SK-N-SH (cell line): ENCODE measurements at regions not wholly inside any gene's neighbourhood (a gene's known extent, or its start where the extent isn't known, plus 50 kb on each side); places are given as distances from the start of the nearest gene placed in this dataset.
A peak's percentile ranks its signal among the peaks of the same experiment; 100 is the strongest.

Source experiments
- CTCF ChIA-PET: fragments of 300-600, 350-600 bp; formaldehyde crosslinking; extraction: SDS; loops from one replicate; lab custom pipeline; 2021; lab: Yijun Ruan, JAX
- POLR2A ChIA-PET: fragments of 350-600 bp; sonication (Branson Sonifier 250); formaldehyde crosslinking; extraction: SDS; loops from one replicate; lab custom pipeline; 2020; ENCODE audit warnings: antibody characterized with exemption, inconsistent platforms; lab: Yijun Ruan, JAX
- DNase-seq: peaks from one replicate; pipeline ENCODE4 v3.0.0; 2012
- H2AFZ ChIP-seq: fragments of 200-600 bp; sonication (generic); 2 replicates; pipeline ENCODE4 v1.8.1; 2016; ENCODE audit warnings: antibody characterized with exemption, mild to moderate bottlenecking, low read depth
- H3F3A ChIP-seq: fragments of 200-600 bp; sonication (generic); replicated peaks from 2 replicates; pipeline ENCODE3; 2016; ENCODE audit warnings: antibody characterized with exemption, mild to moderate bottlenecking; ENCODE audit not compliant: insufficient read depth
- H3K27ac ChIP-seq, 2 experiments: fragments of 200-500 bp in 1 of 2; fragments of 200-600 bp in 1 of 2; sonication (Bioruptor generic) in 1 of 2; sonication (generic), shearing (Covaris generic) in 1 of 2; 2 replicates each; pipeline versions ENCODE4 v1.5.1 to v1.6.1; 2014 to 2016; ENCODE audit warnings: low read depth in 2 of 2, inconsistent platforms in 1 of 2, low read length in 1 of 2, mild to moderate bottlenecking in 1 of 2, mixed read lengths in 1 of 2
- H3K27me3 ChIP-seq: fragments of 200-600 bp; sonication (generic), shearing (Covaris generic); 2 replicates; pipeline ENCODE4 v1.6.1; 2016; ENCODE audit warnings: mixed run types; ENCODE audit not compliant: insufficient read depth
- H3K36me3 ChIP-seq, 2 experiments: fragments of 200-500 bp in 1 of 2; fragments of 200-600 bp in 1 of 2; sonication (Bioruptor generic) in 1 of 2; sonication (generic) in 1 of 2; replicated peaks in 1 of 2; 2 replicates each; pipeline versions ENCODE3 to v1.5.1; 2014 to 2016; ENCODE audit warnings: low read length in 1 of 2, mild to moderate bottlenecking in 1 of 2; ENCODE audit not compliant: insufficient read depth in 2 of 2, control insufficient read depth in 1 of 2
- H3K4me1 ChIP-seq, 2 experiments: fragments of 200-500 bp in 1 of 2; fragments of 200-600 bp in 1 of 2; sonication (Bioruptor generic) in 1 of 2; sonication (generic), shearing (Covaris generic) in 1 of 2; 2 replicates each; pipeline versions ENCODE4 v1.5.1 to v1.6.1; 2014 to 2016; ENCODE audit warnings: low read depth in 1 of 2, low read length in 1 of 2, mixed run types in 1 of 2; ENCODE audit not compliant: insufficient read depth in 2 of 2, control insufficient read depth in 1 of 2
- H3K4me2 ChIP-seq: fragments of 200-600 bp; sonication (generic), shearing (Covaris generic); 2 replicates; pipeline ENCODE4 v1.6.1; 2017; ENCODE audit warnings: mixed run types
- H3K4me3 ChIP-seq, 2 experiments: fragments of 200-500 bp in 1 of 2; fragments of 200-600 bp in 1 of 2; sonication (Bioruptor generic) in 1 of 2; sonication (generic), shearing (Covaris generic) in 1 of 2; 2 replicates each; pipeline versions ENCODE4 v1.5.1 to v1.8.1; 2014 to 2016; ENCODE audit warnings: low read depth in 2 of 2, inconsistent platforms in 1 of 2, low read length in 1 of 2, mild to moderate bottlenecking in 1 of 2, mixed read lengths in 1 of 2, moderate library complexity in 1 of 2
- H3K79me2 ChIP-seq: fragments of 200-600 bp; sonication (generic); 2 replicates; pipeline ENCODE4 v1.8.1; 2017; ENCODE audit warnings: mild to moderate bottlenecking; ENCODE audit not compliant: insufficient read depth
- H3K9ac ChIP-seq: fragments of 200-600 bp; sonication (generic); 2 replicates; pipeline ENCODE4 v1.6.1; 2017; ENCODE audit warnings: mixed run types
- H3K9me2 ChIP-seq: fragments of 200-600 bp; sonication (generic); 2 replicates; pipeline ENCODE4 v1.6.1; 2017; ENCODE audit warnings: mixed run types
- H3K9me3 ChIP-seq: fragments of 200-600 bp; sonication (generic); 2 replicates; pipeline ENCODE4 v1.6.1; 2017; ENCODE audit warnings: mixed run types, mild to moderate bottlenecking, moderate library complexity
- H4K20me1 ChIP-seq: fragments of 200-600 bp; sonication (generic); 2 replicates; pipeline ENCODE4 v1.6.1; 2017; ENCODE audit warnings: mild to moderate bottlenecking, mixed run types; ENCODE audit not compliant: insufficient read depth
- ELF1 ChIP-seq: IDR thresholded peaks from 2 replicates; pipeline ENCODE4 v1.4.0; 2012
- EZH2phosphoT487 ChIP-seq: fragments of 200-600 bp; sonication (generic); IDR thresholded peaks from 2 replicates; pipeline ENCODE4 v1.6.1; 2017; ENCODE audit warnings: low read depth, mixed run types, mild to moderate bottlenecking, antibody characterized with exemption, moderate library complexity, borderline replicate concordance
- FOXJ3 ChIP-seq: sonication (generic); formaldehyde crosslinking; IDR thresholded peaks from 2 replicates; pipeline ENCODE4 v1.5.1; 2020; ENCODE audit warnings: mild to moderate bottlenecking, missing genetic modification reagents
- JUND ChIP-seq: IDR thresholded peaks from 2 replicates; pipeline ENCODE4 v1.4.0; 2012
- NFIC ChIP-seq: IDR thresholded peaks from 2 replicates; pipeline ENCODE4 v1.4.0; 2012; ENCODE audit warnings: borderline replicate concordance
- RAD21 ChIP-seq: IDR thresholded peaks from 2 replicates; pipeline ENCODE4 v1.6.1; 2012; ENCODE audit warnings: mild to moderate bottlenecking, low read length
- RXRA ChIP-seq: IDR thresholded peaks from 2 replicates; pipeline ENCODE4 v1.4.0; 2012; ENCODE audit warnings: low read depth, mild to moderate bottlenecking, borderline replicate concordance
- SIN3A ChIP-seq: IDR thresholded peaks from 2 replicates; pipeline ENCODE4 v1.6.1; 2012; ENCODE audit warnings: low read depth, mild to moderate bottlenecking, low read length, moderate library complexity, borderline replicate concordance
- TAF1 ChIP-seq: IDR thresholded peaks from 2 replicates; pipeline ENCODE4 v1.6.1; 2012; ENCODE audit warnings: low read depth, mild to moderate bottlenecking, low read length, moderate library complexity, borderline replicate concordance
- TEAD4 ChIP-seq: IDR thresholded peaks from 2 replicates; pipeline ENCODE4 v1.4.0; 2012; ENCODE audit warnings: mild to moderate bottlenecking, borderline replicate concordance; ENCODE audit not compliant: insufficient read depth
- WGBS: methylation state at CpG from one replicate; pipeline ENCODE4 v1.1.6; 2017; ENCODE audit warnings: low lambda C conversion rate; 5-methylcytosine and 5-hydroxymethylcytosine counted together
- TF ChIP-seq, protein P1 (sequence below): fragments of 150-350 bp; IDR thresholded peaks from 2 replicates; pipeline ENCODE4 v1.6.1; 2016; ENCODE audit warnings: mild to moderate bottlenecking, low read depth, low read length
- TF ChIP-seq, protein P2 (sequence below): IDR thresholded peaks from 2 replicates; pipeline ENCODE4 v1.6.1; 2012; ENCODE audit warnings: mild to moderate bottlenecking, low read depth, low read length, moderate library complexity
- TF ChIP-seq, protein P3 (sequence below): fragments of 150-350 bp; IDR thresholded peaks from 2 replicates; pipeline ENCODE4 v1.6.1; 2017; ENCODE audit warnings: antibody characterized with exemption, low read length, low read depth, borderline replicate concordance
- TF ChIP-seq, protein P4 (sequence below): IDR thresholded peaks from 2 replicates; pipeline ENCODE4 v1.4.0; 2012; ENCODE audit warnings: low read depth, borderline replicate concordance

DNA sequence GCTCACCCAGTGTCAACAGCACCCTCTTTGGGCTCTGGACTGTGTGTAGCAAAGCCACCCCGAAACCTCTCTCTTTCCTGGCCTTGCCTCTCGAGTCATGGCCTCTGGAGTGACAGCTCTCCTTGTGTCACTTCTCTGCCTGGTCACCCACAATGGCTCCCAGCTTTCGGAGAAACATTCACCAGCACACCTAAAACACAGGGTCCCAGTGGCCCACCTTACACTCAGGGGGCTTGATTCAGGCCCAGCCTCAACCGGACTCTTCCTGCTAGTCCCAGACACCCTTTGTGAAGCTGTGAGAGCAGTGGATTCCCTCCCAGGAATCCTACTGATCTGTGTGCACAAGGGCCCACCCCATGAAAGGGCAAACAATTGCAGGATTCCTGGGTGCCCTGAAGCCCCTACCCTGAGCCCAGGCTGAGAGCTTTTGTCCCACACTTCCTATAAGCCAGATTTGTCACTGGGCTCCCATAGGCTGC, 137.2 kb upstream of the HAAO start:
- 93% methylated on average over 4 of the region's 4 CpGs for WGBS
- ChIA-PET CTCF (interaction anchor here (0.7 to 10.1 kb wide), 25 partner anchors 9 to 676 kb away, joined by 3 to 96 read pairs (median 4); no protein-coding TSS in a partner anchor), POLR2A (no interaction called here)
- Histone ChIP-seq H4K20me1 (no peaks in the 10 kb centered on the region), H3K27ac (peak overlapping the region in 1 of 2 experiments; percentile 0; a peak in 2 of 4 replicates), H3K4me1 (peaks cover 19 to 64% of the 10 kb centered on the region in 2 experiments; a peak in 3 of 4 replicates), H3K36me3 (no peaks in the 10 kb centered on the region), H3K9ac (no peak overlapping the region), H3K27me3 (no peaks in the 10 kb centered on the region), H3K79me2 (no peaks in the 10 kb centered on the region), H3K4me3 (no peak overlapping the region), H3K4me2 (no peak overlapping the region), H3K9me2 (no peaks in the 10 kb centered on the region), H3F3A (peaks cover under 1% of the 10 kb centered on the region), H3K9me3 (no peaks in the 10 kb centered on the region), H2AFZ (peak overlapping the region; percentile 15; the same call in 1 of the 2 replicates)
- TF ChIP-seq, protein P1, sequence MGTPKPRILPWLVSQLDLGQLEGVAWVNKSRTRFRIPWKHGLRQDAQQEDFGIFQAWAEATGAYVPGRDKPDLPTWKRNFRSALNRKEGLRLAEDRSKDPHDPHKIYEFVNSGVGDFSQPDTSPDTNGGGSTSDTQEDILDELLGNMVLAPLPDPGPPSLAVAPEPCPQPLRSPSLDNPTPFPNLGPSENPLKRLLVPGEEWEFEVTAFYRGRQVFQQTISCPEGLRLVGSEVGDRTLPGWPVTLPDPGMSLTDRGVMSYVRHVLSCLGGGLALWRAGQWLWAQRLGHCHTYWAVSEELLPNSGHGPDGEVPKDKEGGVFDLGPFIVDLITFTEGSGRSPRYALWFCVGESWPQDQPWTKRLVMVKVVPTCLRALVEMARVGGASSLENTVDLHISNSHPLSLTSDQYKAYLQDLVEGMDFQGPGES, result no peak
- TF ChIP-seq TEAD4 (no peak), FOXJ3 (CRISPR knock-in tag) (no peak), TAF1 (no peak), RXRA (no peak), ELF1 (no peak), NFIC (no peak), JUND (no peak)
- TF ChIP-seq, protein P2, sequence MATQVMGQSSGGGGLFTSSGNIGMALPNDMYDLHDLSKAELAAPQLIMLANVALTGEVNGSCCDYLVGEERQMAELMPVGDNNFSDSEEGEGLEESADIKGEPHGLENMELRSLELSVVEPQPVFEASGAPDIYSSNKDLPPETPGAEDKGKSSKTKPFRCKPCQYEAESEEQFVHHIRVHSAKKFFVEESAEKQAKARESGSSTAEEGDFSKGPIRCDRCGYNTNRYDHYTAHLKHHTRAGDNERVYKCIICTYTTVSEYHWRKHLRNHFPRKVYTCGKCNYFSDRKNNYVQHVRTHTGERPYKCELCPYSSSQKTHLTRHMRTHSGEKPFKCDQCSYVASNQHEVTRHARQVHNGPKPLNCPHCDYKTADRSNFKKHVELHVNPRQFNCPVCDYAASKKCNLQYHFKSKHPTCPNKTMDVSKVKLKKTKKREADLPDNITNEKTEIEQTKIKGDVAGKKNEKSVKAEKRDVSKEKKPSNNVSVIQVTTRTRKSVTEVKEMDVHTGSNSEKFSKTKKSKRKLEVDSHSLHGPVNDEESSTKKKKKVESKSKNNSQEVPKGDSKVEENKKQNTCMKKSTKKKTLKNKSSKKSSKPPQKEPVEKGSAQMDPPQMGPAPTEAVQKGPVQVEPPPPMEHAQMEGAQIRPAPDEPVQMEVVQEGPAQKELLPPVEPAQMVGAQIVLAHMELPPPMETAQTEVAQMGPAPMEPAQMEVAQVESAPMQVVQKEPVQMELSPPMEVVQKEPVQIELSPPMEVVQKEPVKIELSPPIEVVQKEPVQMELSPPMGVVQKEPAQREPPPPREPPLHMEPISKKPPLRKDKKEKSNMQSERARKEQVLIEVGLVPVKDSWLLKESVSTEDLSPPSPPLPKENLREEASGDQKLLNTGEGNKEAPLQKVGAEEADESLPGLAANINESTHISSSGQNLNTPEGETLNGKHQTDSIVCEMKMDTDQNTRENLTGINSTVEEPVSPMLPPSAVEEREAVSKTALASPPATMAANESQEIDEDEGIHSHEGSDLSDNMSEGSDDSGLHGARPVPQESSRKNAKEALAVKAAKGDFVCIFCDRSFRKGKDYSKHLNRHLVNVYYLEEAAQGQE, result no peak
- no peak for DNase-seq

DNA sequence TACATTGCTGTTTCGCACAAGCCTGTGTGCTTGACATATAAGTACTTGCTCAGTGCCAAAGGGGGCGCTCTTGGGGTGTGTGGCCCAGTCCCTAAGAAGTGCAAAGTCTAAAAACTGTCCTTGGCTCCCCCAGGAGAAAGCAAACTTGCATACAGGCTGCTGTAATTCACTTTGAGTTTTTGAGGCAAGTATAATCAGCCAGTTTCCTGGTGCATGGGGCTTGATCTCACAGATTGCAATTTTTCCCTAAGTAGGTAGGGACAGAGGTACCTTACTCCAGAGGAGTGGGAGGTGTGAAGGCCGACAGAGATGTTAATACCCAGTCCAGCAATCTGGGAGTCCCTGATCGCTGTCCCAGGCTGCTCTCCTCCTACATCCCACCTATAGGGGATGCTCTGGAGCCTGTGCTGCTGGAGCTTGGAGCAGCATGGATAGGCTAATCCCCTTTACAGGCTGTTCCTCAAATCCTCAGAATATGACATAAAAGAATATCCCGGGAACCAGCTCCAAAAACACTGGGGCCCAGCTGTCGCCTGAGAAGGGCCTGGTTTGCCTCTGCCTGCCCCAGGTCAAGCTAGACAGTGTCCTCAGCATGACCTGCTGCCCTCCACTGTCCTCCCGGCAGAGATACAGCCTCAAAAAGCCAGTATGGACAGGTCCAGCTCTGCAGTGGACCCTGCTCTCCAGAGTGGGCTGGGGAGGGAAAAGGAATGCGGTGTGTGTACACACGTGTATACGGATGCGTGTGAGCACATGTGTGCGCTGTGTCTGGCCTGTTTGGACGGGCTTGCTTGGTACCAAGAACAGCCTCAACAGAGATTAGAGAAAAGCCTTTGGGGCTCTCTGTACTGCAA, 136.5 kb upstream of the HAAO start:
- no peaks in the 10 kb centered on the region for H3K9me2 ChIP-seq
- no peak overlapping the region for H3K9ac ChIP-seq
- POLR2A ChIA-PET, result no interaction called here
- DNase-seq, result peak; percentile 76
- peaks cover 25 to 70% of the 10 kb centered on the region in 2 experiments for H3K4me1 ChIP-seq
- H3K27ac ChIP-seq, result peak overlapping the region in 1 of 2 experiments; percentile 39; a peak in 1 of 4 replicates
- no peaks in the 10 kb centered on the region for H3K27me3 ChIP-seq
- 82% methylated on average over 13 of the region's 13 CpGs for WGBS
- H2AFZ ChIP-seq, result no peak overlapping the region
- H3K4me2 ChIP-seq, result no peak overlapping the region
- CTCF ChIA-PET, result interaction anchor here (0.7 to 10.1 kb wide), 27 partner anchors 10 to 677 kb away, joined by 3 to 96 read pairs (median 4); no protein-coding TSS in a partner anchor
- H3F3A ChIP-seq, result peaks cover 8% of the 10 kb centered on the region
- no peaks in the 10 kb centered on the region for H3K79me2 ChIP-seq
- no peaks in the 10 kb centered on the region for H3K36me3 ChIP-seq
- no peaks in the 10 kb centered on the region for H3K9me3 ChIP-seq
- no peak overlapping the region for H3K4me3 ChIP-seq
- no peaks in the 10 kb centered on the region for H4K20me1 ChIP-seq
- TF ChIP-seq RAD21, result peak; percentile 46
- TF ChIP-seq, protein P3, sequence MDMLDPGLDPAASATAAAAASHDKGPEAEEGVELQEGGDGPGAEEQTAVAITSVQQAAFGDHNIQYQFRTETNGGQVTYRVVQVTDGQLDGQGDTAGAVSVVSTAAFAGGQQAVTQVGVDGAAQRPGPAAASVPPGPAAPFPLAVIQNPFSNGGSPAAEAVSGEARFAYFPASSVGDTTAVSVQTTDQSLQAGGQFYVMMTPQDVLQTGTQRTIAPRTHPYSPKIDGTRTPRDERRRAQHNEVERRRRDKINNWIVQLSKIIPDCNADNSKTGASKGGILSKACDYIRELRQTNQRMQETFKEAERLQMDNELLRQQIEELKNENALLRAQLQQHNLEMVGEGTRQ, result no peak
- TF ChIP-seq EZH2phosphoT487, result no peak
- no peak for TF ChIP-seq SIN3A
- TF ChIP-seq FOXJ3 (CRISPR knock-in tag), result no peak
- TF ChIP-seq, protein P4, sequence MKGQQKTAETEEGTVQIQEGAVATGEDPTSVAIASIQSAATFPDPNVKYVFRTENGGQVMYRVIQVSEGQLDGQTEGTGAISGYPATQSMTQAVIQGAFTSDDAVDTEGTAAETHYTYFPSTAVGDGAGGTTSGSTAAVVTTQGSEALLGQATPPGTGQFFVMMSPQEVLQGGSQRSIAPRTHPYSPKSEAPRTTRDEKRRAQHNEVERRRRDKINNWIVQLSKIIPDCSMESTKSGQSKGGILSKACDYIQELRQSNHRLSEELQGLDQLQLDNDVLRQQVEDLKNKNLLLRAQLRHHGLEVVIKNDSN, result no peak
- TF ChIP-seq, protein P2, result no peak
